ENCODE measurements at regions not wholly inside any gene's neighbourhood (a gene's known extent, or its start where the extent isn't known, plus 50 kb on each side); places are given as distances from the start of the nearest gene placed in this dataset.
A peak's percentile ranks its signal among the peaks of the same experiment; 100 is the strongest.

DNA sequence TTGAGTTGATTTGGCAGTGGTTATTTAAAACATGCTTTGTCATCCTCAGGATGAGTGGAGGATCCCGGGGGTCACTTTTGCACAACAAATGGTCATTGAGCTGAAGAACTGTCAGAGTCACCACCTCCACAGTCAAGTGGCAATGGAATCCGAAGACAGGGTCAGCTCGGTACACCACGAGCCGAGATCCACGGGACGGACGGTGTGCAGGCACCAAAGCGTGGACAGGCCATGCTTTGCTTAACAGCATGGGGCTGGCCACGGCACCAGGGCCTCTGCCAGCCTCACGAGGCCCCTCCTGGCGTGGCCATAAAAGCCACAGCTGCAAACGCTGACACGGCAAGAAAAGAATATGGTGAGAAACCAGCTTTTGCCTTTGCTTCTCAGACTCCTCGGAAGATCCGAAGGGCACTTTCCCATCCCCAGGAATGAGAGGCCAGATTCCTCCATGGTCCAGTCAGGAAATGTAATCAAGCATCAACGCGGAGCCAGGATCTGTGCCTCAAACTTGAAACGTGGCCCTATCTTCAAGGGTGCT is 152.2 kb upstream of the DIO3 start:
- Mint-ChIP-seq H3K4me1 (no peaks in the 10 kb centered on the region), H3K27me3 (peaks cover 12% of the 10 kb centered on the region), H3K9me3 (no peaks in the 10 kb centered on the region), H3K4me3 (no peak overlapping the region), H3K36me3 (ENCODE audit: low read depth) (no peaks in the 10 kb centered on the region), H3K27ac (no peak overlapping the region)
- CTCF ChIA-PET, result no interaction called here
- DNase-seq, result no peak
- POLR2A ChIA-PET, result no interaction called here

- DNase-seq, result no peak
- Mint-ChIP-seq H3K9me3 (no peaks in the 10 kb centered on the region), H3K4me3 (no peak overlapping the region), H3K27me3 (peaks cover 14% of the 10 kb centered on the region), H3K27ac (no peak overlapping the region), H3K36me3 (ENCODE audit: low read depth) (no peaks in the 10 kb centered on the region), H3K4me1 (no peaks in the 10 kb centered on the region)
- ChIA-PET POLR2A (no interaction called here), CTCF (no interaction called here)
Observed at GRCh38 chr14:101410126-101410525, 151.2 kb upstream of the DIO3 start.

- no peak overlapping the region for H3K27ac Mint-ChIP-seq
- DNase-seq, result no peak
- H3K36me3 Mint-ChIP-seq (ENCODE audit: low read depth), result no peaks in the 10 kb centered on the region
- no peaks in the 10 kb centered on the region for H3K9me3 Mint-ChIP-seq
- no peak overlapping the region for H3K4me3 Mint-ChIP-seq
- H3K4me1 Mint-ChIP-seq, result no peaks in the 10 kb centered on the region
- CTCF ChIA-PET, result no interaction called here
- peaks cover 18% of the 10 kb centered on the region for H3K27me3 Mint-ChIP-seq
- POLR2A ChIA-PET, result no interaction called here
Observed at GRCh38 chr14:101411151-101411550, 150.1 kb upstream of the DIO3 start.

- H3K27ac Mint-ChIP-seq, result no peak overlapping the region
Observed at GRCh38 chr14:101411779-101412178, 149.5 kb upstream of the DIO3 start.

GRCh38 chr14:101412739-101413138 is 148.6 kb upstream of the DIO3 start:
- Mint-ChIP-seq H3K27ac (no peak overlapping the region), H3K36me3 (ENCODE audit: low read depth) (no peaks in the 10 kb centered on the region), H3K4me1 (no peaks in the 10 kb centered on the region), H3K9me3 (no peaks in the 10 kb centered on the region), H3K4me3 (no peak overlapping the region), H3K27me3 (peaks cover 28% of the 10 kb centered on the region)
- ChIA-PET CTCF (no interaction called here), POLR2A (no interaction called here)
- DNase-seq, result no peak

More at GRCh38 chr14:101411779-101412178, 149.5 kb upstream of the DIO3 start:
- ChIA-PET CTCF (no interaction called here), POLR2A (no interaction called here)
- H3K27me3 Mint-ChIP-seq, result peaks cover 23% of the 10 kb centered on the region
- no peak overlapping the region for H3K4me3 Mint-ChIP-seq
- no peaks in the 10 kb centered on the region for H3K36me3 Mint-ChIP-seq (ENCODE audit: low read depth)
- H3K4me1 Mint-ChIP-seq, result no peaks in the 10 kb centered on the region
- H3K9me3 Mint-ChIP-seq, result no peaks in the 10 kb centered on the region
- no peak for DNase-seq

DNA sequence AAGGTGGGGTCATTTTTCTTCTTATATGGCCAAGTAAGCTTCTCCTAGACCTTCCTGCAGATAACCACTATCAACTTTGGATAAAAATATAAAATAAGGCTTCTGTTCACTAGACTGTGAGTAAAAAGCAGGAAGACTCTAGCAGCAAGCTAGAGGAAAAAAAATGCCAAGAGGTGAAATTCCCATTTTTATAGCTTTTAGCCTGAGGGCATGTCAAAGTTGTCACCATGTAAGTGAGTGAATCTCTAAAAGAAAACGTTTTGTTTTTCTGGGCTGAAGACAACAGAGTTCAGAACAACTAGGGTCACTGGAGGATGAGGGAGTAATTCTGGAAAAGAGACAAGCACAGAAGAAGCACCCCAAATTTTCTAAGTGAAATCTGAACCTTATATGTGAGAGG is 143.9 kb upstream of the DIO3 start:
- POLR2A ChIA-PET, result no interaction called here
- Mint-ChIP-seq H3K27ac (no peak overlapping the region), H3K9me3 (no peaks in the 10 kb centered on the region), H3K36me3 (ENCODE audit: low read depth) (no peaks in the 10 kb centered on the region), H3K27me3 (peaks cover 43% of the 10 kb centered on the region), H3K4me1 (no peaks in the 10 kb centered on the region), H3K4me3 (no peak overlapping the region)
- CTCF ChIA-PET, result no interaction called here
- DNase-seq, result no peak

DNA sequence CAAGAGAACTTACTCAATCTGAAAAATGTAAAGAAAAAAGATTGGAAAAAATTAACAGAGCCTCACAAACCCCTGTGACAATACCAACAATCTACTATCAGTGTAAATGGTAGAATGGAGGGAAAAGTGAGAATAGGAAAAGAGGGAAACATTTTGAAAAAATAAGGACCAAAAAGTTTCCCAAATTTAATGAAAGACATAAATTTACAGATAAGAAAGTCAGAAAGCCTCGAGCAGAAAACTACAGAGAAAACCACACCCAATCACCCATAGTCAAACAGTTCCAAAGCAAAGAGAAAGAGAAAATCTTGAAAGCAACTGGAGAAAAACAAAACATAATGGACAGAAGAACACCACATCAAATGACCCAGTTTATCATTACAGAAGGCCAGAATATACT is 142.7 kb upstream of the DIO3 start:
- Mint-ChIP-seq H3K4me1 (no peaks in the 10 kb centered on the region), H3K9me3 (no peaks in the 10 kb centered on the region), H3K36me3 (ENCODE audit: low read depth) (no peaks in the 10 kb centered on the region), H3K27me3 (peaks cover 41% of the 10 kb centered on the region), H3K4me3 (no peak overlapping the region), H3K27ac (no peak overlapping the region)
- no peak for DNase-seq
- ChIA-PET POLR2A (no interaction called here), CTCF (no interaction called here)

DNA sequence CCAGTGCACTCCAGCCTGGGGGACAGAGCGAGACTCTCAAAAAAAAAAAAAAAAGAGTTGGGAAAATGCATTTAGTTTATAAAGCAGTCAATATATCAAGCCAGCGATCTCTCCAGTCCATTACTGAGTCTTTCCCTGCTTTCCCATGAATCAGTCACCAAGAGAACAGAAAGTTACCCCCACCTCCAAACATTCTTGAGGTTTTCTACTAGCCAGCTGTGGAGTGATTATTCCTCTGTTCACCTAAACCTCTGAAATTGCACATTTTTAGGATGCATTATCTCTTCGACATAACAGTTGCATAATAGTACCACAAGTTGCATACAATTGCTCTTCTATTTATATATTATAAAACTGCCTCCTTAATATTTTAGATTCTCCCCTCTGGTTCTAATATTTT is 134.8 kb upstream of the DIO3 start:
- H3K9me3 Mint-ChIP-seq, result no peaks in the 10 kb centered on the region
- H3K27ac Mint-ChIP-seq, result no peak overlapping the region
- H3K36me3 Mint-ChIP-seq (ENCODE audit: low read depth), result no peaks in the 10 kb centered on the region
- ChIA-PET CTCF (no interaction called here), POLR2A (no interaction called here)
- H3K27me3 Mint-ChIP-seq, result peaks cover 37% of the 10 kb centered on the region
- no peaks in the 10 kb centered on the region for H3K4me1 Mint-ChIP-seq
- H3K4me3 Mint-ChIP-seq, result no peak overlapping the region
- DNase-seq, result no peak

DNA sequence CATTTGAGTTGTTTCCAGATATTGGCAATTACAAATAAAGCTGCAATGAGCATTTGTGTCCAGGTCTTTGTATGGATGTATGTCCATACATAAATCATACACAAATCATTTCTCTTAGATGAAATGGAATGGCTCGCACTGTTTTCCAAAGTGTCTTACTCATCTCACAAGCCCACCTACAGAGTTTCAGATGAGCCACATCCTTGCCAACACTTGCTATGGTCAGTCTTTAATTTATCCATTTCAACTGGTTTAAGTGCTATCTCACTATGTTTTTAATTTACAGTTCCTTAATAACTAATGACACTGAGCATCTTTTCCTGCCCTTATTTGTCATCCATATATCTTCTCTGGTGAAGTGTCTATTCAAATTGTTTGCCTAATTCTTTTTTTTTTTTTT is 132.9 kb upstream of the DIO3 start:
- H3K9me3 Mint-ChIP-seq, result no peaks in the 10 kb centered on the region
- H3K4me1 Mint-ChIP-seq, result no peaks in the 10 kb centered on the region
- no peak overlapping the region for H3K27ac Mint-ChIP-seq
- POLR2A ChIA-PET, result no interaction called here
- DNase-seq, result no peak
- H3K36me3 Mint-ChIP-seq (ENCODE audit: low read depth), result no peaks in the 10 kb centered on the region
- CTCF ChIA-PET, result no interaction called here
- peaks cover 40% of the 10 kb centered on the region for H3K27me3 Mint-ChIP-seq
- H3K4me3 Mint-ChIP-seq, result no peak overlapping the region

DNA sequence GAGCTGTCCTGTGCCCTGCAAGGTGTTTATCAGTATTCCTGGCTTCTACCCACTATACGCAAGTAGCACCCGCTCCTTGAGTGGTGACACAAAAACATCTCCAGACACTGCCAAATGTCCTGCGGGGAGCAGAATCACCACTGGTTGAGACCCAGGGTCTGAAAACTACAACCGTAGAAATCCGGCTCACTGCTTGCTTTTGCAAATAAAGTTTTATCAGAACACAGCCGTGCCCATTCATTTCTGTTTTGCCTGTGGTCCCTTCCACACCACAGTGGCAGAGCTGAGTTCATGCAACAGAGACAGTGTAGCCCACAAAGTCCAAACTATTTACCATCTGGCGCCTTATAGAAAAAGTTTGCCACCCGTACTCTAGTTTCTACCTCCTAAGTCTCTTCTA is 125.7 kb upstream of the DIO3 start:
- no peak overlapping the region for H3K27ac Mint-ChIP-seq
- ChIA-PET POLR2A (no interaction called here), CTCF (interaction anchor here (1.0 kb wide), 1 partner anchor 38 kb away, joined by 4 read pairs; no protein-coding TSS in a partner anchor)
- no peaks in the 10 kb centered on the region for H3K36me3 Mint-ChIP-seq (ENCODE audit: low read depth)
- H3K27me3 Mint-ChIP-seq, result peaks cover 54% of the 10 kb centered on the region
- no peak for DNase-seq
- H3K4me1 Mint-ChIP-seq, result no peaks in the 10 kb centered on the region
- H3K9me3 Mint-ChIP-seq, result no peaks in the 10 kb centered on the region
- no peak overlapping the region for H3K4me3 Mint-ChIP-seq

- ChIA-PET CTCF (interaction anchor here (0.8 kb wide), 1 partner anchor 15 kb away, joined by 3 read pairs; no protein-coding TSS in a partner anchor), POLR2A (no interaction called here)
- Mint-ChIP-seq H3K9me3 (peaks cover 2% of the 10 kb centered on the region), H3K36me3 (ENCODE audit: low read depth) (no peaks in the 10 kb centered on the region), H3K27ac (no peak overlapping the region), H3K4me3 (no peak overlapping the region), H3K4me1 (peaks cover 13% of the 10 kb centered on the region), H3K27me3 (peaks cover 62% of the 10 kb centered on the region)
- no peak for DNase-seq
Observed at GRCh38 chr14:101439023-101439422, 122.3 kb upstream of the DIO3 start.

- Mint-ChIP-seq H3K4me3 (no peak overlapping the region), H3K9me3 (peaks cover 2% of the 10 kb centered on the region), H3K4me1 (peaks cover 13% of the 10 kb centered on the region), H3K27me3 (peaks cover 71% of the 10 kb centered on the region), H3K36me3 (ENCODE audit: low read depth) (no peaks in the 10 kb centered on the region), H3K27ac (no peak overlapping the region)
- CTCF ChIA-PET, result no interaction called here
- DNase-seq, result no peak
- POLR2A ChIA-PET, result no interaction called here
Observed at GRCh38 chr14:101440496-101440895, 120.8 kb upstream of the DIO3 start.

DNA sequence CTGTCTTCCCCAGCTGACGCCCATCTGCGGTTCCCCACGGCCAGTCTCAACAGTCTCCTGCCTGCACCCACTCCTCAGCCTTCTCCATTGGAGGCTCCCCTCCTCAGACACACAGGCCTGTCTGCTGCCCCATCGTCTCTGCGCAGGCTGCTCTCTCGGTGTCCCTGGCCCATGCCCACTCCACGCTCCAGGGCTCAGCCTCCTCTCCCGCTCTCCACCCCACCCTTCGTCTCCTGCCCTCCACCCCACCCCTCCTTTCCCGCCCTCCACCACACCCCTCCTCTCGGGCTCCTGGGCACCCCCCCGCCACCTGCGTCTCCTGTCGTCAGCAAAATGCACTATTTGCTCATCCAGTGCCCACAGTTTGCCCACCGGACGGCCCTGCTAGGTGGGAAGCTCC is 119.6 kb upstream of the DIO3 start:
- Mint-ChIP-seq H3K27me3 (peaks cover 71% of the 10 kb centered on the region), H3K27ac (no peak overlapping the region), H3K9me3 (peaks cover 2% of the 10 kb centered on the region), H3K36me3 (ENCODE audit: low read depth) (no peaks in the 10 kb centered on the region), H3K4me1 (peaks cover 13% of the 10 kb centered on the region), H3K4me3 (no peak overlapping the region)
- ChIA-PET POLR2A (no interaction called here), CTCF (no interaction called here)
- DNase-seq, result no peak

DNA sequence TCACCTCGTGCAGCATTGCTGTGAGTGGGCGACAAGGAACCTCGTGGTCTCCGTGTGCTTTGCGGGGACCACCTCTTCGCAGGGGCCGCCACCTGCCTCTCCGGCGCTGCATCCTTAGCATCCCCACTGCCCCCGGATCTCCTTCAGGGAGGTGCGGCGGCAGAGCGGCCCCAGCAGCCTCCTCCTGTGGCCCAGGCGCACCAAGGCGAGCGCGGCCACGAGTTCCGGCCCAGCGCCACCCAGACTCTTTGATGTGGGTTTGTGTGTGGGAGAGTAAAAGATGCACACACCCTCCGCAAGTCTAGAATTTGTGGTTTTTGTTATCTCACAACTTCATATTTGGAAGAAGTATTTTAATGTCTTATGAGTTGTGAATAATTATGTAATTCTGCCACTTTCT is 118.8 kb upstream of the DIO3 start:
- DNase-seq, result peak; percentile 71
- no peak overlapping the region for H3K27ac Mint-ChIP-seq
- H3K4me3 Mint-ChIP-seq, result no peak overlapping the region
- H3K9me3 Mint-ChIP-seq, result peaks cover 2% of the 10 kb centered on the region
- ChIA-PET POLR2A (no interaction called here), CTCF (no interaction called here)
- no peaks in the 10 kb centered on the region for H3K36me3 Mint-ChIP-seq (ENCODE audit: low read depth)
- peaks cover 73% of the 10 kb centered on the region for H3K27me3 Mint-ChIP-seq
- peaks cover 13% of the 10 kb centered on the region for H3K4me1 Mint-ChIP-seq

- Mint-ChIP-seq H3K27ac (no peak overlapping the region), H3K36me3 (ENCODE audit: low read depth) (no peaks in the 10 kb centered on the region), H3K9me3 (peaks cover 2% of the 10 kb centered on the region), H3K4me3 (no peak overlapping the region), H3K4me1 (peaks cover 13% of the 10 kb centered on the region), H3K27me3 (peaks cover 72% of the 10 kb centered on the region)
- ChIA-PET CTCF (no interaction called here), POLR2A (no interaction called here)
- no peak for DNase-seq
Observed at GRCh38 chr14:101444116-101444515, 117.2 kb upstream of the DIO3 start.

All from activated CD4-positive, alpha-beta memory T cell treated with anti-CD3 and anti-CD28 coated beads, Interleukin-2, amount 10 ng/mL, durations not matched to agents 7 days and 5 days (primary cell).